ENCODE measurements at regions not wholly inside any gene's neighbourhood (a gene's known extent, or its start where the extent isn't known, plus 50 kb on each side); places are given as distances from the start of the nearest gene placed in this dataset.

- TF ChIP-seq CTCF (conservative IDR thresholded peaks at IDR 0.05; ENCODE audit: low read length) (no peak), EZH2phosphoT487 (IDR thresholded peaks at IDR 0.05; ENCODE audit: borderline replicate concordance) (no peak)
Measured at GRCh38 chr15:93973287-93973686, 258.1 kb upstream of the MCTP2 start.

All from Loucy (cell line).